Ishikawa (cell line): ENCODE measurements at regions not wholly inside any gene's neighbourhood (a gene's known extent, or its start where the extent isn't known, plus 50 kb on each side); places are given as distances from the start of the nearest gene placed in this dataset.

Experiments used
- CEBPB ChIP-seq: IDR thresholded peaks from 2 replicates; pipeline ENCODE4 v1.6.1; 2012
- CREB1 ChIP-seq: IDR thresholded peaks from 2 replicates; pipeline ENCODE4 v1.6.1; 2012; ENCODE audit warnings: low read depth
- EGR1 ChIP-seq: IDR thresholded peaks from 2 replicates; pipeline ENCODE4 v1.6.1; 2012
- EP300 ChIP-seq: IDR thresholded peaks from 2 replicates; pipeline ENCODE4 v1.6.1; 2012; ENCODE audit warnings: borderline replicate concordance
- FOXM1 ChIP-seq: IDR thresholded peaks from 2 replicates; pipeline ENCODE4 v1.6.1; 2012; ENCODE audit warnings: low read depth, borderline replicate concordance
- MAX ChIP-seq: IDR thresholded peaks from 2 replicates; pipeline ENCODE4 v1.6.1; 2012
- NFIC ChIP-seq: IDR thresholded peaks from 2 replicates; pipeline ENCODE4 v1.6.1; 2012
- RAD21 ChIP-seq: IDR thresholded peaks from 2 replicates; pipeline ENCODE4 v1.6.1; 2012; ENCODE audit warnings: low read depth
- REST ChIP-seq: IDR thresholded peaks from 2 replicates; pipeline ENCODE4 v1.6.1; 2012; ENCODE audit warnings: low read depth, mild to moderate bottlenecking
- TAF1 ChIP-seq: IDR thresholded peaks from 2 replicates; pipeline ENCODE4 v1.6.1; 2012; ENCODE audit warnings: low read depth, mild to moderate bottlenecking
- TCF12 ChIP-seq: IDR thresholded peaks from 2 replicates; pipeline ENCODE4 v1.6.1; 2012; ENCODE audit warnings: low read depth
- TEAD4 ChIP-seq: IDR thresholded peaks from 2 replicates; pipeline ENCODE4 v1.6.1; 2012
- USF1 ChIP-seq: IDR thresholded peaks from 2 replicates; pipeline ENCODE4 v1.6.1; 2012
- YY1 ChIP-seq: IDR thresholded peaks from 2 replicates; pipeline ENCODE4 v1.6.1; 2012; ENCODE audit warnings: low read depth
- ZBTB7A ChIP-seq: IDR thresholded peaks from 2 replicates; pipeline ENCODE4 v1.6.1; 2012; ENCODE audit warnings: low read depth

- TF ChIP-seq CEBPB (no peak), YY1 (no peak), RAD21 (no peak), NFIC (no peak)
These were observed 189.3 kb downstream of the NFKBIZ start for GRCh38 chr3:102038477-102039142.

GRCh38 chr3:102053375-102053989 lies 204.2 kb downstream of the NFKBIZ start:
- TF ChIP-seq NFIC (no peak), CREB1 (no peak), RAD21 (no peak), REST (no peak), MAX (no peak), ZBTB7A (no peak), EGR1 (no peak), CEBPB (no peak), TCF12 (no peak), TAF1 (no peak), FOXM1 (no peak), YY1 (no peak), TEAD4 (no peak), EP300 (no peak), USF1 (no peak)

GRCh38 chr3:102054543-102055080 lies 205.3 kb downstream of the NFKBIZ start:
- TF ChIP-seq YY1 (no peak), REST (no peak), TAF1 (no peak), MAX (no peak), EGR1 (no peak), EP300 (no peak), NFIC (no peak), TCF12 (no peak), USF1 (no peak), RAD21 (no peak), CREB1 (no peak), ZBTB7A (no peak), TEAD4 (no peak), CEBPB (no peak), FOXM1 (no peak)

GRCh38 chr3:102057781-102058421 lies 208.6 kb downstream of the NFKBIZ start:
- TF ChIP-seq ZBTB7A (no peak), TEAD4 (no peak), REST (no peak), CREB1 (no peak), NFIC (no peak), RAD21 (no peak), CEBPB (no peak), MAX (no peak), YY1 (no peak), EP300 (no peak), FOXM1 (no peak), TCF12 (no peak), USF1 (no peak), EGR1 (no peak), TAF1 (no peak)
